ENCODE measurements at regions not wholly inside any gene's neighbourhood (a gene's known extent, or its start where the extent isn't known, plus 50 kb on each side); places are given as distances from the start of the nearest gene placed in this dataset.

GRCh38 chr7:95662987-95663386 lies 66.7 kb upstream of the PDK4 start:
- no peak for DNase-seq

GRCh38 chr7:95660023-95660434 lies 63.7 kb upstream of the PDK4 start:
- DNase-seq: no peak

- DNase-seq: no peak
Measured at GRCh38 chr7:95658676-95659075, 62.4 kb upstream of the PDK4 start.

- peak; percentile 21 for DNase-seq
Measured at GRCh38 chr7:95649546-95649945, 53.2 kb upstream of the PDK4 start.

GRCh38 chr7:95646350-95646749 lies 50.0 kb upstream of the PDK4 start:
- no peak for DNase-seq
